ENCODE measurements at regions not wholly inside any gene's neighbourhood (a gene's known extent, or its start where the extent isn't known, plus 50 kb on each side); places are given as distances from the start of the nearest gene placed in this dataset.
A peak's percentile ranks its signal among the peaks of the same experiment; 100 is the strongest.

DNA sequence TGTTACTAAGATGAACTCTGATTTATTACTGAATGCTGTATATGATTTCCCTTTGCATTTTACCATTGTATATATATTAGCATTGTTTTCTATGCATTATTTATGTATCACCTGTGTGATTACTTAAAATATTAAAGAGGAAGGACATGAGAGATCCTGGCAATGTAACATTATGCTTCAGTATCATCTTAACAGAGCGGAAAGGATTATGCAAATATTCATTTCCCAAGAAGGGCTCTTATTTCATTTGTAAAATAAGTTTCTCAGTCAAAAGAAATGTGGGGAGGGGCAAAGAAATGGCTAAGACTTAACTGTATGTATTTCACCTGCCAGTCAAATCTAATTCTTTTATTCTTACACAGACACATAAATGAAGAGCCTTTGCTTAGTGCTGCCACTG, 654.2 kb upstream of the PKDCC start:
- DNase-seq (ENCODE audit: low read depth), result no peak

DNA sequence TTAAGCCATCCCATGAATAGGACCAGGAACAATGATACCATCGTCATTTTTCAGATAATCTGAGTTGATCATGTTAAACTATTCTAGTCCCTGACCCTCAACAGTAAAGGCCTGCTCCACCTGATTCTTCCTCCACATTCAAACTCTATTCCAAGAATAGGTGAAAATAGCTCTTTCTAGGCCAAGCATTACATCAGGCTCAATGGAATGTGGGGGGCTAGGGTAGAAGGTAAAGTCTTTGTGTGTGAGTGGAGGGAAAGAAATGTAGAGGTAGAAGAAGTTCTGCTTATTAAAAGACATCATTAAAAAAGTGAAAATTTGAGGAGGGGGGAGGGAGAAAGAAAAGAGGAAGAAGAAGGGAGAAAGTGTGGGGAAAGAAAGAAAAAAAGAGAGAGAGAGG, 653.3 kb upstream of the PKDCC start:
- no peak for DNase-seq (ENCODE audit: low read depth)

DNA sequence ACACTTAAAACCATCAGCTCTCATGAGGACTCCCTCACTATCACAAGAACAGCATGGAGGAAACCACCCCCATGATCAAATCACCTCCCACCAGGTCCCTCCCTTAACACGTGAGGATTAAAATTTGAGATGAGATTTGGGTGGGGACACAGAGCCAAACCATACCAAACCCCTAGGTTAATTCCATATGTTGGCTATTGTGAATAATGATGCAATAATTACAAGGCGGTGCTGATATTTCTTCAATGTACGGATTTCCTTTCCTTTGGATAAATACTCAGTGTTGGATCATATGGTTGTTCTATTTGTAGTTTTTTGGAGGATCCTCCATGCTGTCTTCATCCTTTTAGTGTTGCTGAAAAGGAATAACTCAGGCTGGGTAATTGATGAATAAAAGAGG, 652.1 kb upstream of the PKDCC start:
- no peak for DNase-seq (ENCODE audit: low read depth)

DNA sequence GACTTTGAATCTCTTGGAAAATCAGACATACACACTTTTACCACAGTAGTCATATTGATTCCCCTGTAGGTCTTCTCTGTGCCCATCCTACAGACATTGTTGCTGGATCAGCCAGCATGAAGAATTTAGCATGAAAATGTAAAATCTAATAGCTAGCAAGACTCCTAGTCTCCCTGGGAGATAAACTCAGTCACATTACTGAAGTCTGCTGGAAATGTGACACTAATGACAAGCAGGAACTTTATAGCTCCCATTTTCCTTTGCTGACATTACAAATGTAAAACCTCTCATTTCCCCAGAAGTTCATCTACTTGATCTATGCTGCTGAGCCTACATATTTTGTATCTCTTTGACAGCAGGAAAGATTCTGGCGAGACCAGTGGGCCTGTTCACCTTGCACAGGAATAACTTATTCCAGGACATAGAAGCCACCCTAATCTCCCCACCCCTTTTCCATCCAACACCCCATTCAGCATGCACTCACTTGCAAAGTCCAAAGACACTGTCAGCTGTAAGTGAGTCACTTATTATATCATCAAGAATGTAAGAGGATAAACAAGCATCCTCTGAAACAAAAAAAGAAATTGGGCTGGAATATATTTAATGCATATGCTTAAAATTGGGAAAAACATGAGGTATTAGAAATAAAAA, 648.3 kb upstream of the PKDCC start:
- DNase-seq (ENCODE audit: low read depth), result peak; percentile 1

DNA sequence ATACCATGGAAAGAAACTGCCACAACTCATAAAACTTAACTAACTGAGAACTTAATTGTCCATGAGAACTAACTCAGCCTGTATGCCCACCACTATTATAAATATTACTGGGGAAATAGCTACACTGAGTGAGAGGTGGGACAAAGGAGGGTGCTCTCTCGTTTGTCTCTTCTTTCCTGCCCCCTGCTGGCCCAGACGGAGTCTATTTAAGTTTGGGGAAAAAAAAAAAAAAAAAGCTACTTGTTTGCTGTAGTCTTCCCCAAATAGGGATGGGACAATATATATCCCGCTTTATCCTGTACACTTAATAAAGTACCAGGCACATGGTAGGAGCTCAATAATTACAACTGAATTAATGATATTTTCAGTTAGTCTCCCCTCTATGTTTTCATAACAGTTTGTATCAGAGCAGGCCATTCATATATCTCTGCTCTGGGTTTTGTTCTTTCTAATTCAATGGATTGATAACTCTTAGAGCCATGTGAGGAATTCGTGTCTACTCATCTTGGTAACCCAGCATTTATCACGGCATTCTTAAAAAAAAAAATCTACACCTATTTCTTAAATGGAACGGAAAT, 647.6 kb upstream of the PKDCC start:
- DNase-seq (ENCODE audit: low read depth), result peak; percentile 11

DNA sequence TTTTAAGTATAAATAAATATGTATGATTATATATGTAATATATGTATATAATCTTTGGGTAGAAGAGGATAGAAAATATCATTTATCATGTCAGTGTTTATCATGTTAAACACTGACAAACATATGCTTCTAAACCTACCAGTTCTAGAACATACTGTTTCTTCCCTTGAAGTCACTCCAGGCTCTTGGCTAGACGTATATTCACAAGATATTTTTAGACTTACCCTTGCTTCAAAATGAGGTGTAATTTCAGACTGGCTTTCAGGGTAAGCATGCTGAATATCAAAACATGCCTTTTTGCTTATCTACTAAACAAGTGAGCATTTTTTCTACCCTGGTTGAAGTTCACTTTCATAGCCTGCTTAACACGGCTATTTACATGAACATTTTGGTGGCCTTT, 642.4 kb upstream of the PKDCC start:
- no peak for DNase-seq (ENCODE audit: low read depth)

DNA sequence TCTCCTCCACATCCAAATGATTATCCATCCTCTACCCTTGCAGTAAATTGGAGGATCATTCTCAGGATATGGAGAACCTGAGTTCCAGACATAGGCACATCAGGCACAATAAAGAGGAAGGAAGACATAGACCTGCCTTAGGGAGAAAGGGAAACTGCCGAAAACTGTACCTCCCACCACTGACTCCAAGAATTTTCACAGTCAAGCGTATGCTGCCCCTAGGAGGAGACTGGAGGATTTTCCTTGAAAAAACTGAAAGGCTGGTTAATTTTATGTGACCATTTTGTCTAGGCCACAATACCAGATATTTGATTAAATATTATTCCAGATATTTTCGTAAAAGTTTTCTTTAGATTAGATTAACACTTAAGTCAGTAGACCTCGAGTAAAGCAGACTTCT, 638.5 kb upstream of the PKDCC start:
- DNase-seq (ENCODE audit: low read depth), result no peak

DNA sequence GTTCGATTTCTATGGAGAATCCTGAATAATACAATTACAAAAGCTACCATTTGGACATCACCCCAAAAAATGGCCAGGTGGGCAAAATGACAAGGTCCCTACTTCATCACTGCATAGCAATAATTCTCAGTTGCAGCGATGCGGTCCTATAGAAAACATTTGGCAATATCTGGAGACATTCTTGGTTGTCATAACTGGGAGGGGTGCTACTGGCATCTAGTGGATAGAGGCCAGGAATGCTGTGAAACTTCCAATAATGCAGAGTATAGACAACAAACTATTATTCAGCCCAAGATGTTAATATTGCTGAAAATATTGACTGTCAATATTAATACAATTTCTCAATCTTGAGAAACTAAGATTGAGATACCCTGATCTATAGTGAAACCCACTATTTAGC, 637.8 kb upstream of the PKDCC start:
- DNase-seq (ENCODE audit: low read depth), result no peak

DNA sequence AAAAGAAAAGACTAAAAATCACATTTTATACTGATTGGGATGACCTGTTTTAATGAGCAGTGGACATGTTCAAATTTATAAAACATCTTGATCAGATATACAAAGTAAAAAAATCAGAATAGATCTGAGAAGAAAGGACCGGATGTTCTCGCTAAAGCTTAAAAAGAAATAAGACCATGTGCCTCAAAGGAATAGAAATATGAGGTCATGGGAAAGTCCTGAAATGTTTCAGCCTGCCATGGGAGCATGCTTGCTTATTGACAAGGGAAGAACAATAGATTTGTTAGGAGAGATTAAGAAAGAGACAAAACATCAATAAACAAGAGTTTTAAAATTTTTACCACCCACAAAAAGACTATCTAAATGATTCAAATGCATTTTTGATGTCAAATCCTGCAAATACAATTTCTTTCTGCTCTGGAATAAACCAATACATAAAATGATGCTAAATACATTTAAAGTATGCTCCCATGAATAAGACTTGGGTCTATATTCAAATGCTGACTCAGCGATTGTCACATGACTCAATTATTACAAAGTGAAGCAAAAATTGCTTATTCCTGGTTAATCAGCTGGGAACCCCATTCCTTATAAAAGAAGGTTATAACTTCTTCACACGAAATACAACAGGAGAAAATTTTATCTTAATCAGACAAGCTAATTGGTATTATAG, 633.9 kb upstream of the PKDCC start:
- DNase-seq (ENCODE audit: low read depth), result no peak

DNA sequence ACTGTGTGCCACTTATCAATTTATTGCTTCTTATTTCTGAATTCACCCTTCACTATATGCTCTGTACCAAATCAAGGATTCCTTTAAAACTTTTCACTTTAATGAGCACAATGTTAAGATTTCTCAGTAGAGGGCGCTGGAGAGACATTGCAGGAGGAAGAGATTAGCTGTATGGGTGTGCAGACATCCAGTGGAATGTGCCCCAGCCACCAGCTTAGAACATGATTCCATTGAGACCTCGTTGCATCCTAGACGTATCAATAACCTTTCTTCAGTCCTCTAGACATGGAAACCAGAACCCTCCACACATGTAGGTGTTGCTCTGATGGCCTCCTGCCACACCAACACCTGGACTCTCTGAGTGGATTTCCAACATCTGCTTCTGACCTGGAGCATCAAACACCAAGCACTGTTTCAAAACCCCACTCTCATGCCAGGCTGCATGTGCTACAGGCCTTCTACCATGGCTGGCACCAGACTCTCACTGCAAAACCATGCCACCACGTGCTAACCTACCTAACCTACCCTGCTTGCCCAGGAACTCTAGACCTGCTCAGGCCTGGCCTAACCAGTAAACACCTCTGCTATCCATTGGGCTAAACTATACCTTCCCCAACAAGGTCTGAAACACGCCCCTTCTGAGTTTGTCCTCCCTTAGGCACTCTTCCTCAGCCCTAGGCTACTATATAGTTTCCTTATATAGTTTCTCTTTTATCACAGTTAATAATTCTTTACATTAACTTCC, 633.2 kb upstream of the PKDCC start:
- peak; percentile 32 for DNase-seq (ENCODE audit: low read depth)

DNA sequence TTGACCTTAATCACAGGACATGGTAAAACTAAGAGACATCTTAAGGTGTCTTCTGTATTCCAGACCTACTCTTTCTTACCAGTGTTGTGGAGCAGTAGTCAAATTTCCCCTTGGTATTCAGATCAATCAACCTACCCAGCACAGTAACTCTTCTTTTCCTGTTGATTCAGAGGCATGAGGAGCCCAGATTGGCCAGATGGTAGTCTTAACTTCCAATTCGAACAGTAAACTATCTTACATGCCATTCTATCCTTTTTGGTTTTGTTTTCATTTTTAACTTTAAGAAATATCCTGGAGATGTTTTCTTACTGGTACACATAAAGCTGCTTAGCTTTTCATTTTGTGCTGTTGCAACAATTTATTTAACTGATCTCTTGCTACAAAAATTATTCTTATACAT, 630.3 kb upstream of the PKDCC start:
- DNase-seq (ENCODE audit: low read depth), result no peak

DNA sequence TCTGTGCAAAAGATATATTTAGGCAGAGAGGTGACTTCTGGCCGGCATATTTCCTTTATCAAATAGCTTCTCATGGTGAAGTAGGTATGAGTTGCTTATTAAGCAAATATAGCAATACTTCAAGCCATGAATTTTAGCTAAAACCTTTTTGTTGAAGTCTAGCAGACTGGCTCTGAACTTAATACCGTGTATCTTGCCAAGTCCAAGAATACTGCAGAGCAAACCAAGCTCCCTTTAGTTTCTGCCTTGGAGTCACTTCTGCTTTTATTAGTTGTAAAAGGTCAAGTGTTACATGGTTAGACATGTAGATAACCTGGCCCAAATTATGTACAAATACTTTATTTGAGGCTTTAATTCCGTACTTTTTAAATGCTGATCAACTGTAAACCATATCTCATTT, 627.6 kb upstream of the PKDCC start:
- no peak for DNase-seq (ENCODE audit: low read depth)

DNA sequence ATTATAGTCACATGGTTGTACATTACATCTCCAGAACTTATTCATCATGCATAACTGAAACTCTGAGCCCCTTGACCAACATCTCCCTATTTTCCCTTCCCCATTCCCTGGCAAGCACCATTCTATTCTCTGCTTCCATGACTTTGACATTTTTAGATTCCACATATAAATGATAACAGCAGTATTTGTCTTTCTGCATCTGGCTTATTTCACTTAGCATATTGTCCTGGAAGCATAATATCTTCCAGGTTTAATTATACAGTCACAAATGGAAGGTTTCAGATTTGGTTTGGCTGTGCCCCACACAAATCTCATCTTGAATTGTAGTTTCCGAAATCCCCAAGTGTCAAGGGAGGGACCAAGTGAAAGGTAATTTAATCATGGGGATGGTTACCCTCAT, 626.9 kb upstream of the PKDCC start:
- DNase-seq (ENCODE audit: low read depth), result no peak

DNA sequence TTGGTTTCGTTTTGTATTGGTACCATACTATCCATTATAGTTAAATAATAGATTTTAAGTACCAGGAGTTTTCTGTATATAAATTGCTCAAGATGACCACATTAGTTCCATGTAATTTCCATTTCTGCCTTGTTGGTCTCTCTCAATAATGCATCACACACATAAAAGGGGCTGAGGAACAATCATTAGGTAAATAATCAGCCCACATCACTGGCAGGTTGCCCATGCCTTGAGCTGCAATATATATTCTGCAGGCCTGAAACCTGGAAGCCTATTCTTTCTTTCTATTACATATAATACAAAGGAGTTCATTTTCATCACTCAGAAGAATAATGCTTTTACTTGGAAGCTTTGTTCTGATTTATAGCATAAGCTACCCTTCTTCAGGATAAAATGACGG, 616.1 kb upstream of the PKDCC start:
- DNase-seq (ENCODE audit: low read depth), result no peak

DNA sequence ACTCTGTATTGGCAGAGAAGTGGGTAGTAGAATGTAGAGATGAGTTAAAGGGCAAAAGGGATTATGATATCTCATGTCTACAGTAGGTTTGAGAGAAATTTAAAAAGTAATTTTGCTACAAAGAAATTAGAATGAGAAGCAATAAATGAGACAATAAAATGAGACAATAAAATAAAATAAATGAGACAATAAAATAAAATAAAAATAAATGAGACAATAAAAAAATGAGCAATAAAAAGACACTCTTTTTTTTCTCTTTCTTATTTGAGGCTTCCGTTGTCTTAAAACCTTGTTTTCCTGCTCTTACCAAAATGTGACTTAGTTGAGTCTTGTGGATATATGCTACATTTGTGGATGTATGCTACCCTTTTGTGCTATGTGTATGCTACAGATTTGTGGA, 615.4 kb upstream of the PKDCC start:
- no peak for DNase-seq (ENCODE audit: low read depth)

DNA sequence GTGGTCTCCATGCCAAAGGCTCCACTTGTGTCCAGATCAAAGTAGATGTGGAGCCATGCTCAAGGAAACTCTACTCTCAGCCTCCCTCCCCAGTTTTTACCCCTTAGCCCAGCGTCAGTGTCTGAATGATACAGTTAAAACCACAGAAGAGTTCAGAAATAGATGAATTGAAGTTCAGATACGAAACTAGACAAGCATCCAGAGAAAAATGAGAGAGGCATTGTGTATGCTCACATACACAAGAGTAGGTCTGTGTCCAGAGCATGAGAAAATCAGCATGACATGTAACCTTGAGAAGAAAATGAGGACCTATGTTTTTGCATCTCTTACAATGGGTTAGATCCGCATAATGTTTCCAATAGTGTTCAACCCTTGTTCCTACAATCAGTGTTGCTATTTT, 612.8 kb upstream of the PKDCC start:
- no peak for DNase-seq (ENCODE audit: low read depth)

DNA sequence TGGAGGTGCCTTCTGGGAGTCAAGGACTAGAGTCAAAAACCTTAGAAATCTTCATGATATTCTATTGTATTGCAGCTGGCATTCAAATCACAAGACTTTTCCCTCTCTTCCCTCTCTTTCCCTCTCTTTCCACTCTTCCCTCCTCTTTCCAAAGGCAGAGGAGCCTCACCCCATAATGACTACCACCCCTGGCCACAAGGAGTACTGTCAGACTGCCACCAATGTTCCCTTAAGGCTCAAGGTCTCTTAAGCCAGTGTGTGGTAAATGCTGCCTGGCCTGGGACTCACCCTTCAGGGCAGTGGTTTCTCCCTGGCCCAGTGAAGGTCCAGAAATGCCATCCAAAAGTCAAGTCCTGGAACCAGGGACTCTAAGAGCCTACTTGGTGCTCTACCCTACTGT, 605.9 kb upstream of the PKDCC start:
- no peak for DNase-seq (ENCODE audit: low read depth)

DNA sequence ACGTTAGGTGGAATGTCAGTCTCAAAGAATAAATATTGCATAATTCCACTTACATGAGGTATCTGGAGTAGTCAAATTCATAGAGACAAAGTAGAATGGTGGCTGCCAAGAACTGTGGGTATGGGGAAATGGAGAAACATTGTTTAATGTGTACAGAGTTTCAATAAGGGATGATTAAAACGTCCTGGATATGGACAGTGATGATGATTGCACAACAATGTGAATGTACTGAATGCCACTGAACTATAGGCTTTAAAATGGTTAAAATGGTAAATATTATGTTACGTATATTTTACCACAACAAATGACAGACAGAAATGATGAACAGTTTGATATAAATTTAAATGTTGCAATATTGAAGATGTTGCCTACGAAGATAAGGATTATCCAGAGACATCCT, 602.0 kb upstream of the PKDCC start:
- no peak for DNase-seq (ENCODE audit: low read depth)

DNA sequence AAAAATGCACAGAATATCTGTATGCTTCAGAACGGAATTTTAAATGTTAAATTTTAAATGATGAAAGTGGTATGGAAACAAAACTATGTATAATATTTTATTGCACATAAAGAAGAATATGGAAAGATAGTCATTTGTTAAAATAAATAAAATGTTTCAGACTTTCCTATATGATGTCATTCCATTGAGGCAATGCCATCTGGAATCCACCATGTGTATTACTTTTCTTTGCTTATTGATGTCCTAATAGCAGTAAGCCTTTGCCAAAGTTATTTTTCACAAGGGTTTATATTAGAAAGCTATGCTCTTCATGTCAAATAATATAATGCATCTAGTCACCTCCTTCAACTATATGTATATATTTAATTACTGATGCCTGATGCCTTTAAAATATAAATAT, 601.6 kb upstream of the PKDCC start:
- DNase-seq (ENCODE audit: low read depth), result no peak

DNA sequence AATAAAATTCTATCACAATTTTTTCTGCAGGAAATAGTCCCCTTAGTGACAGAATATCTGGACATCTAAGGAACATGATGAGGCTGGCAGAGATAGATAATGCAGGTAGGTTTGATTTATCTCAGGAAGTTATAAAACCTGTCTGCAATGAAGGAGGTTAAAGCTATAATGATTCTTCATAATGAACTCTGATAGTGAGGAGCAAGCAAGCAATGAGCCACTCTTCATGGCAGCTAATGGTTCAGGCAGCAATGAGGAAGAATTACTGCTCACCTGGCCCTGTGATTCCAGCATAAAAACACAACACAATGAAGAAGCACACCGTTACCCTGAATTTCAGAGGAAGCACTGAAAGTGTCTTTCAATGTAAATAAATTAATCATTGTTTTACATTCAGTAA, 599.6 kb upstream of the PKDCC start:
- DNase-seq (ENCODE audit: low read depth), result no peak

DNA sequence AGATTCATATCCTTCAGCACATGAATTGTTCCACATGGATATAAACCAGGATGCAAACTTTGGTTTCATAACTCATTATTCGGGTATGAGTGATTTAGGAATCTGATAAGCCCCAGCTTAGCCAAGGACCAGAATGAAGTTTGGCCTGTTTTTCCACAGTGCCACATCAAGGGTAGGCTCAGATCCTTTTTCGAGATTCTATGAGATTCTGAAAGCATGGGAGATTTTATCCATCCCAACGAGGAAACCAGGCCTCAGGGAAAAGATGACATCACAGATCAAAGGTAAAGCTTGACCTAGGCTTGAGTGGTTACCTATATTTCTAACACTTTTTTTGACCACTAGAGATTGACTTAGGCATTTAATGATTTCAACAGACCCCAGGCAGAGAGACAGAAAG, 590.8 kb upstream of the PKDCC start:
- no peak for DNase-seq (ENCODE audit: low read depth)

DNA sequence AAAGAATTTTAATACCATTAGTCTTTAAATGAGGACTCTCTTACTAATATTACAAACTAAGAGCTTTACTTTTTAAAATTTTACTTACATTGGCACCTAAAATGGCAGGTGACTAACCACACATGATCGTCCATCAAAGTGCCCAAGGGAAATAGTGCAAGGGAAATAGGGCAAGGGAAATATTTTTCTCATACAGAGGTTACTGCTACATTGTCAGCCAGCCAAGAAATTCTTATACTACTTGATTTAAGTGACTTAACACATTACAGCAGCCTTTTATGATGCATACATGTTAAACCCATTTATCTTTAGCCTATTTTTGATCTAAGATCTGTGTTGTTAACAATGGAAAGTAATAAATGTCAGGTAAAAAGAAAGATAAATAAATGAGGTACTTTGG, 587.2 kb upstream of the PKDCC start:
- no peak for DNase-seq (ENCODE audit: low read depth)

DNA sequence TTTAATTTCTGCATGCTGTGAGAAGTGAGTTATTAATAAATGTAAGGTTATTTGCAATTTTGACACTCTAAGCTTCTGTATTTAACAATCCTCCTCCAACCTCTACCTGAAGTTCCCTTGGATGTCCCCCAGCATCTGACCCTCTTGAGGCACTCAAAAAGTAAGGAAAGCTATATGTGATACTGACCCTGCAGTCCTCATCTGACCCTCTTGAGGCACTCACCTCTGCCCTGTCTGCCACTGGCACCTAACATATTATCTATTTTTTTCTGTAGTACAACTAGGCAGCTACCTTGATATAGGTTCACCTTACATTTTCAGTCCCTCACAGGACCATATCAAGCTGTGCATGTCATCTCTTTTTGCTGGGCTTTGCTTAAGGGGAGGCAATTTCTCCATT, 583.4 kb upstream of the PKDCC start:
- DNase-seq (ENCODE audit: low read depth), result no peak
